Stomach (tissue), 4 donors: ENCODE measurements at regions not wholly inside any gene's neighbourhood (a gene's known extent, or its start where the extent isn't known, plus 50 kb on each side); places are given as distances from the start of the nearest gene placed in this dataset.

Experiments
- CTCF ChIP-seq, 7 experiments: fragments of 450-650 bp in 4 of 7; fragments of 200-600 bp in 3 of 7; sonication (generic) in 3 of 7; IDR thresholded peaks; one replicate each; pipeline ENCODE4 v1.5.1; 2016 to 2019; ENCODE audit warnings: antibody characterized with exemption in 7 of 7, control low read depth in 2 of 7, mild to moderate bottlenecking in 1 of 7
- EP300 ChIP-seq: sonication (generic); formaldehyde crosslinking; IDR thresholded peaks from one replicate; pipeline ENCODE4 v1.6.1; 2017; ENCODE audit warnings: antibody characterized with exemption
- POLR2A ChIP-seq, 4 donors: fragments of 450-650 bp; IDR thresholded peaks; one replicate each; pipeline ENCODE4 v1.6.1; 2016; ENCODE audit warnings: antibody characterized with exemption in 4 of 4, control low read depth in 2 of 4, mild to moderate bottlenecking in 1 of 4, moderate library complexity in 1 of 4
- POLR2AphosphoS5 ChIP-seq, 3 donors: sonication (generic); formaldehyde crosslinking; IDR thresholded peaks; one replicate each; pipeline ENCODE4 v1.6.1; 2016; ENCODE audit warnings: antibody characterized with exemption in 3 of 3

- TF ChIP-seq CTCF (IDR thresholded peaks at IDR 0.05) = no peak
- no peak for TF ChIP-seq POLR2A (IDR thresholded peaks at IDR 0.05)
- TF ChIP-seq POLR2AphosphoS5 (IDR thresholded peaks at IDR 0.05) = no peak
- no peak for TF ChIP-seq EP300
Measured at GRCh38 chr13:89279374-89279773, 1608.2 kb downstream of the SLITRK5 start.
